GM18511 (cell line): ENCODE measurements at regions not wholly inside any gene's neighbourhood (a gene's known extent, or its start where the extent isn't known, plus 50 kb on each side); places are given as distances from the start of the nearest gene placed in this dataset.

Source experiments
- ATAC-seq: cut with Tn5 transposase; IDR thresholded peaks from one replicate; pipeline ENCODE4 v1.9.1; 2021; ENCODE audit warnings: mild to moderate bottlenecking, moderate library complexity; ENCODE audit not compliant: unreplicated experiment

GRCh38 chr18:45168866-45169600 is 446.2 kb upstream of the SLC14A2 start:
- no peak for ATAC-seq

GRCh38 chr18:45169610-45170009 is 445.7 kb upstream of the SLC14A2 start:
- ATAC-seq, result no peak

- no peak for ATAC-seq
Observed at GRCh38 chr18:45171679-45172191, 443.5 kb upstream of the SLC14A2 start.

- no peak for ATAC-seq
Observed at GRCh38 chr18:45173327-45173726, 441.9 kb upstream of the SLC14A2 start.

GRCh38 chr18:45173799-45174519 is 441.3 kb upstream of the SLC14A2 start:
- ATAC-seq, result peak; percentile 71

GRCh38 chr18:45174629-45175136 is 440.6 kb upstream of the SLC14A2 start:
- no peak for ATAC-seq

GRCh38 chr18:45175511-45175910 is 439.8 kb upstream of the SLC14A2 start:
- no peak for ATAC-seq

- ATAC-seq, result no peak
Observed at GRCh38 chr18:45186832-45187231, 428.4 kb upstream of the SLC14A2 start.

GRCh38 chr18:45191795-45192194 is 423.5 kb upstream of the SLC14A2 start:
- ATAC-seq, result no peak

- ATAC-seq, result peak; percentile 97
Observed at GRCh38 chr18:45197526-45197970, 417.7 kb upstream of the SLC14A2 start.

- ATAC-seq, result no peak
Observed at GRCh38 chr18:45198526-45198925, 416.8 kb upstream of the SLC14A2 start.

GRCh38 chr18:45201029-45201428 is 414.2 kb upstream of the SLC14A2 start:
- ATAC-seq, result no peak

- ATAC-seq, result no peak
Observed at GRCh38 chr18:45201489-45201888, 413.8 kb upstream of the SLC14A2 start.

- ATAC-seq, result no peak
Observed at GRCh38 chr18:45202061-45202460, 413.2 kb upstream of the SLC14A2 start.

GRCh38 chr18:45203677-45204076 is 411.6 kb upstream of the SLC14A2 start:
- no peak for ATAC-seq

GRCh38 chr18:45207328-45207727 is 407.9 kb upstream of the SLC14A2 start:
- no peak for ATAC-seq

GRCh38 chr18:45208164-45208563 is 407.1 kb upstream of the SLC14A2 start:
- ATAC-seq, result no peak

GRCh38 chr18:45212181-45213039 is 402.9 kb upstream of the SLC14A2 start:
- ATAC-seq, result peak; percentile 100

GRCh38 chr18:45213040-45213333 is 402.3 kb upstream of the SLC14A2 start:
- peak; percentile 21 for ATAC-seq

GRCh38 chr18:45218436-45218835 is 396.8 kb upstream of the SLC14A2 start:
- no peak for ATAC-seq

GRCh38 chr18:45221363-45221762 is 393.9 kb upstream of the SLC14A2 start:
- ATAC-seq, result no peak
